ENCODE measurements at regions not wholly inside any gene's neighbourhood (a gene's known extent, or its start where the extent isn't known, plus 50 kb on each side); places are given as distances from the start of the nearest gene placed in this dataset.

DNA sequence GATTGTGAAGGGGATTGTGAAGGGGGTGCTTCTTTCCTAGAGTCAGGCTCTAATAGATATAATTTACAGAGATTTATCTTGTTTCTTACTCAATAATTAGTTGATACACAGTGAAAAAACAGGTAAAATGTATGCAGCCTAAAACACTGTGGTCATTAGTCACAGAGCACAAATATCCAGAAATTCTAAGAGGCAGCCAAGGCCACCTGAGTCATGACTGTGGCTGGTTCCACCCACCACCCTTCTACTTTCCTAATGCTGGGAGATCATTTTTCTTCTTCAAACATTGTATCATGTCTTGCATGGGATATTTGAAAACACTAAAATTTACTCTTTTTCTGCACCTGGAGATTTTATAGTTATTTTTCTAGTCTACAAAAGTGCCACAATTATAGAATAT lies 181.6 kb downstream of the OTOR start:
- Histone ChIP-seq H3K27me3 (ENCODE audit: insufficient read depth, low read length, poor library complexity, severe bottlenecking) (no peaks in the 10 kb centered on the region), H3K9me3 (ENCODE audit: insufficient read depth, low read depth, low read length) (0 out of 2 replicates have a peak, but pooled peaks cover 6% of the 10 kb centered on the region), H2AFZ (ENCODE audit: low read length) (no peak overlapping the region), H3K36me3 (ENCODE audit: insufficient read depth, low read length) (no peaks in the 10 kb centered on the region), H3K4me2 (ENCODE audit: low read depth, low read length, poor library complexity, severe bottlenecking) (no peak overlapping the region), H3F3A (ENCODE audit: low read depth) (no peaks in the 10 kb centered on the region), H4K20me1 (ENCODE audit: insufficient read depth, low read length, poor library complexity, severe bottlenecking) (no peaks in the 10 kb centered on the region), H3K9me2 (replicated peaks; ENCODE audit: low read depth, low read length) (no peaks in the 10 kb centered on the region), H3K9ac (ENCODE audit: low read depth, low read length, poor library complexity, severe bottlenecking) (no peak overlapping the region), H3K79me2 (ENCODE audit: insufficient read depth, low read length) (no peaks in the 10 kb centered on the region), H3K4me3 (ENCODE audit: low read length, poor library complexity, severe bottlenecking) (no peak overlapping the region), H3K4me1 (ENCODE audit: insufficient read depth, low read length, poor library complexity, severe bottlenecking) (no peaks in the 10 kb centered on the region)
- no peak for TF ChIP-seq EZH2phosphoT487 (IDR thresholded peaks at IDR 0.05; ENCODE audit: borderline replicate concordance)
- TF ChIP-seq, protein P1, sequence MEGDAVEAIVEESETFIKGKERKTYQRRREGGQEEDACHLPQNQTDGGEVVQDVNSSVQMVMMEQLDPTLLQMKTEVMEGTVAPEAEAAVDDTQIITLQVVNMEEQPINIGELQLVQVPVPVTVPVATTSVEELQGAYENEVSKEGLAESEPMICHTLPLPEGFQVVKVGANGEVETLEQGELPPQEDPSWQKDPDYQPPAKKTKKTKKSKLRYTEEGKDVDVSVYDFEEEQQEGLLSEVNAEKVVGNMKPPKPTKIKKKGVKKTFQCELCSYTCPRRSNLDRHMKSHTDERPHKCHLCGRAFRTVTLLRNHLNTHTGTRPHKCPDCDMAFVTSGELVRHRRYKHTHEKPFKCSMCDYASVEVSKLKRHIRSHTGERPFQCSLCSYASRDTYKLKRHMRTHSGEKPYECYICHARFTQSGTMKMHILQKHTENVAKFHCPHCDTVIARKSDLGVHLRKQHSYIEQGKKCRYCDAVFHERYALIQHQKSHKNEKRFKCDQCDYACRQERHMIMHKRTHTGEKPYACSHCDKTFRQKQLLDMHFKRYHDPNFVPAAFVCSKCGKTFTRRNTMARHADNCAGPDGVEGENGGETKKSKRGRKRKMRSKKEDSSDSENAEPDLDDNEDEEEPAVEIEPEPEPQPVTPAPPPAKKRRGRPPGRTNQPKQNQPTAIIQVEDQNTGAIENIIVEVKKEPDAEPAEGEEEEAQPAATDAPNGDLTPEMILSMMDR (conservative IDR thresholded peaks at IDR 0.05; ENCODE audit: low read length): no peak

DNA sequence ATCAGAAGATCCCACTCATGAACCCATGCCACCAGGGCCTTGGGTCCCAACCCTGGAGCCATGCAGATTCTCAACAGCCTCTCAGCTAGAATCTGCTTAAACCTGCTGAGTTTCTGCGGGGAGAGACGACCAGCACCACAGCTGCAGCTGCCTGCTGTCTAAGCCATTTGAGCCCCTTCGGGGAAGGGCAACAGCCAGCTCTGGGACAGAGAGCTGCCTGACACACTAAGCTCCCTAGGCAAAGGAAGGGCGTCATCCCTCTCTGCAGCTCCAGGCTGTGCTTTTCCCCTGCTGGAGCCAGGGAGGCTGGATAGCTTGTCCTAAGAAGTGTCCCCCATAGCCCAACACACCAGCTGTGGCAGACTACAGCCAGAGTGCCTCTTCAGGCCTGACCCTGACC lies 182.5 kb downstream of the OTOR start:
- Histone ChIP-seq H3K4me1 (ENCODE audit: insufficient read depth, low read length, poor library complexity, severe bottlenecking) (no peaks in the 10 kb centered on the region), H3K4me2 (ENCODE audit: low read depth, low read length, poor library complexity, severe bottlenecking) (no peak overlapping the region), H3K4me3 (ENCODE audit: low read length, poor library complexity, severe bottlenecking) (no peak overlapping the region), H3F3A (ENCODE audit: low read depth) (no peaks in the 10 kb centered on the region), H3K27me3 (ENCODE audit: insufficient read depth, low read length, poor library complexity, severe bottlenecking) (no peaks in the 10 kb centered on the region), H4K20me1 (ENCODE audit: insufficient read depth, low read length, poor library complexity, severe bottlenecking) (no peaks in the 10 kb centered on the region), H3K9ac (ENCODE audit: low read depth, low read length, poor library complexity, severe bottlenecking) (no peak overlapping the region), H3K36me3 (ENCODE audit: insufficient read depth, low read length) (no peaks in the 10 kb centered on the region), H2AFZ (ENCODE audit: low read length) (no peak overlapping the region), H3K9me2 (replicated peaks; ENCODE audit: low read depth, low read length) (no peaks in the 10 kb centered on the region), H3K9me3 (ENCODE audit: insufficient read depth, low read depth, low read length) (0 out of 2 replicates have a peak, but pooled peaks cover 6% of the 10 kb centered on the region), H3K79me2 (ENCODE audit: insufficient read depth, low read length) (no peaks in the 10 kb centered on the region)
- TF ChIP-seq, protein P1 (conservative IDR thresholded peaks at IDR 0.05; ENCODE audit: low read length): no peak
- TF ChIP-seq EZH2phosphoT487 (IDR thresholded peaks at IDR 0.05; ENCODE audit: borderline replicate concordance): no peak

DNA sequence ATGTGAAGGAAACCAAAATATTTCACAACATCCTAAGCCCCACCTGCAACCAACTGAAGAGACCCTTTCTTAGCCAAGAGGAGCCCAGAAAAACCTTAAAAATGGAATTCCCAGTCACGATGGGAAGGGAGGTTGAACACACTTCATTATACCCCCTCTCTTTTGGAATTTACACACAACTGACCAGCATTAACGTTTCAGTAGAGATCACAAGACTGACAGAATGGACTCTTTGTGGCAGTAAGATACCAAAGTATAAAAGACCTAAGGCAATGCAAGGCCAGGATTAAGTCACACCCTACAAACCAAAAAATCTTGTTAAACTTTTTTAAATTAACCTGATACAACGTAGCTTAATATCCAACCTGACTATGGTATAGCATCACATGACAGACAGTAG lies 190.9 kb downstream of the OTOR start:
- Histone ChIP-seq H3K27me3 (ENCODE audit: insufficient read depth, low read length, poor library complexity, severe bottlenecking) (no peaks in the 10 kb centered on the region), H3K4me1 (ENCODE audit: insufficient read depth, low read length, poor library complexity, severe bottlenecking) (no peaks in the 10 kb centered on the region), H3K4me2 (ENCODE audit: low read depth, low read length, poor library complexity, severe bottlenecking) (no peak overlapping the region), H3K9ac (ENCODE audit: low read depth, low read length, poor library complexity, severe bottlenecking) (no peak overlapping the region), H3K36me3 (ENCODE audit: insufficient read depth, low read length) (no peaks in the 10 kb centered on the region), H3K9me3 (ENCODE audit: insufficient read depth, low read depth, low read length) (no peaks in the 10 kb centered on the region), H3K79me2 (ENCODE audit: insufficient read depth, low read length) (no peaks in the 10 kb centered on the region), H3K9me2 (replicated peaks; ENCODE audit: low read depth, low read length) (no peaks in the 10 kb centered on the region), H2AFZ (ENCODE audit: low read length) (no peak overlapping the region), H3K4me3 (ENCODE audit: low read length, poor library complexity, severe bottlenecking) (no peak overlapping the region), H3F3A (ENCODE audit: low read depth) (no peaks in the 10 kb centered on the region), H4K20me1 (ENCODE audit: insufficient read depth, low read length, poor library complexity, severe bottlenecking) (no peaks in the 10 kb centered on the region)
- TF ChIP-seq, protein P1 (conservative IDR thresholded peaks at IDR 0.05; ENCODE audit: low read length): no peak
- TF ChIP-seq EZH2phosphoT487 (IDR thresholded peaks at IDR 0.05; ENCODE audit: borderline replicate concordance): no peak
